NB4 (cell line): ENCODE measurements at regions not wholly inside any gene's neighbourhood (a gene's known extent, or its start where the extent isn't known, plus 50 kb on each side); places are given as distances from the start of the nearest gene placed in this dataset.

ENCODE experiments used
- DNase-seq: peaks from one replicate; pipeline ENCODE4 v3.0.0; 2010; ENCODE audit warnings: low read depth
- H3K4me3 ChIP-seq: one replicate; pipeline ENCODE4 v1.5.1; 2011; ENCODE audit warnings: mild to moderate bottlenecking, low read depth, low read length, moderate library complexity
- MYC ChIP-seq: IDR thresholded peaks from 2 replicates; pipeline ENCODE4 v1.6.1; 2011; ENCODE audit warnings: low read depth, low read length
- POLR2A ChIP-seq: IDR thresholded peaks from 2 replicates; pipeline ENCODE4 v1.6.1; 2011; ENCODE audit warnings: mild to moderate bottlenecking; ENCODE audit not compliant: insufficient read length; ENCODE audit errors: extremely low read depth
- TF ChIP-seq, protein P1 (sequence below): IDR thresholded peaks from one replicate; pipeline ENCODE4 v1.5.1; 2012; ENCODE audit warnings: low read depth, low read length
- TF ChIP-seq, protein P2 (sequence below): IDR thresholded peaks from 2 replicates; pipeline ENCODE4 v1.6.1; 2011; ENCODE audit warnings: low read depth, low read length

DNA sequence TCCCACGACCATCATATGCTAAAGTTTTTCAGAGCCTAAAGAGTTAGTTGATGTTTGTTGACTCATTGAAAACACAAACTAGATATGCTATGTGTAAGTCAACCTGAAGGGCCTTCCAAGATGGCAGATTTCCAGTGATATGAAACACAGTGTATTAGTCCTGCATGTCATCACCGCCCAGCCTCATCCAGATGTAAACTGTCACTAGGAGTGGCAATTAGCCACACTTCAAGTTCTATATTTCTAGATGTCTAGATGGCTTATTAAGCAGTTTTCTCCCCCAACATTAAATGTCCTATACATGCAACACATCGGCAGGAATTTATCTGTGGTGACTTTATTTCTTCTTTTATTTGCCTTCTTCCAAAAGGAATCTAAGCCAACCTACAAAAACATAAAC is 444.1 kb upstream of the SMIM21 start:
- TF ChIP-seq, protein P1, sequence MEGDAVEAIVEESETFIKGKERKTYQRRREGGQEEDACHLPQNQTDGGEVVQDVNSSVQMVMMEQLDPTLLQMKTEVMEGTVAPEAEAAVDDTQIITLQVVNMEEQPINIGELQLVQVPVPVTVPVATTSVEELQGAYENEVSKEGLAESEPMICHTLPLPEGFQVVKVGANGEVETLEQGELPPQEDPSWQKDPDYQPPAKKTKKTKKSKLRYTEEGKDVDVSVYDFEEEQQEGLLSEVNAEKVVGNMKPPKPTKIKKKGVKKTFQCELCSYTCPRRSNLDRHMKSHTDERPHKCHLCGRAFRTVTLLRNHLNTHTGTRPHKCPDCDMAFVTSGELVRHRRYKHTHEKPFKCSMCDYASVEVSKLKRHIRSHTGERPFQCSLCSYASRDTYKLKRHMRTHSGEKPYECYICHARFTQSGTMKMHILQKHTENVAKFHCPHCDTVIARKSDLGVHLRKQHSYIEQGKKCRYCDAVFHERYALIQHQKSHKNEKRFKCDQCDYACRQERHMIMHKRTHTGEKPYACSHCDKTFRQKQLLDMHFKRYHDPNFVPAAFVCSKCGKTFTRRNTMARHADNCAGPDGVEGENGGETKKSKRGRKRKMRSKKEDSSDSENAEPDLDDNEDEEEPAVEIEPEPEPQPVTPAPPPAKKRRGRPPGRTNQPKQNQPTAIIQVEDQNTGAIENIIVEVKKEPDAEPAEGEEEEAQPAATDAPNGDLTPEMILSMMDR = no peak
- TF ChIP-seq, protein P2, sequence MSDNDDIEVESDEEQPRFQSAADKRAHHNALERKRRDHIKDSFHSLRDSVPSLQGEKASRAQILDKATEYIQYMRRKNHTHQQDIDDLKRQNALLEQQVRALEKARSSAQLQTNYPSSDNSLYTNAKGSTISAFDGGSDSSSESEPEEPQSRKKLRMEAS = no peak
- no peak for TF ChIP-seq MYC
- TF ChIP-seq POLR2A = no peak
- no peak overlapping the region for H3K4me3 ChIP-seq
- no peak for DNase-seq

DNA sequence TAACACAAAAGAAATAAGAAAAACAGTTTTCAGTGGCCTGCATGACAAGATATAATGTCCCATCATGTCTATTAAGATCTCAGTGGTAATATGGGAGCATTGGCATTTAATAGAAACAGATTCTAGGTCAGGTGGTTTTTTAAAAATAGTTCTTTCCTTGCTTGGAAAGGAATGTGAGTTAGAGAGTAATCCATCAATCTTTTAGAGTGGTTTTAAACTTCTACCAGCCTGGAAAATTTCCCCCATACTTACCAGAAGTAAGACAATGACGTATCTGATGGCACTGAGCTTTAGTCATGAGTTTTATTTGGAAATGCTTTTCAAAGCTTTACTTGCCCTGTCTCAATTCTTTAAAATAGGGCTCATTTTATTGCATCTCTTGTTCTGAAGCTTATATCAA is 441.7 kb upstream of the SMIM21 start:
- H3K4me3 ChIP-seq = no peak overlapping the region
- TF ChIP-seq MYC = no peak
- TF ChIP-seq, protein P2 = no peak
- TF ChIP-seq, protein P1 = no peak
- no peak for TF ChIP-seq POLR2A
- DNase-seq = no peak

DNA sequence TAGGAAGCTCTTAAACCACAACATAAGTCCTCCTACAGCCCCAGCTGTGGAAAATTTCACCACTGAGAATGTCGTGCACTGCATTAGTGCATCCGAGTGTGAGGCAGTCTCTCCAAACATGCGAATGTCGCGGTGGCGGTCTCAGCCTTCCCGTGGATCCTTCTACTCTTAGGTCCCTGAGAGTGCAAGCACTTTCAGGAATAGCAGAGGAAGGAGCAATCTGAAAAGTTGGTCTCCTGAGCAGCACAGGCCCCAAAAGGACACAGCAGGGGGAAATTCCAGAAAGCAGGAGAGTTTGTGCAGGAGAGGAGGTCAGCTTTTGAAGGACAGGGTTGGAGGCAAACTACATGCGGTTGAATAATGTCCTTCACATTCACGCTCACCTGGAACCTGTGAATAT is 440.5 kb upstream of the SMIM21 start:
- TF ChIP-seq MYC (no peak), POLR2A (no peak)
- TF ChIP-seq, protein P2 = no peak
- TF ChIP-seq, protein P1 = no peak
- no peak for DNase-seq
- no peak overlapping the region for H3K4me3 ChIP-seq

DNA sequence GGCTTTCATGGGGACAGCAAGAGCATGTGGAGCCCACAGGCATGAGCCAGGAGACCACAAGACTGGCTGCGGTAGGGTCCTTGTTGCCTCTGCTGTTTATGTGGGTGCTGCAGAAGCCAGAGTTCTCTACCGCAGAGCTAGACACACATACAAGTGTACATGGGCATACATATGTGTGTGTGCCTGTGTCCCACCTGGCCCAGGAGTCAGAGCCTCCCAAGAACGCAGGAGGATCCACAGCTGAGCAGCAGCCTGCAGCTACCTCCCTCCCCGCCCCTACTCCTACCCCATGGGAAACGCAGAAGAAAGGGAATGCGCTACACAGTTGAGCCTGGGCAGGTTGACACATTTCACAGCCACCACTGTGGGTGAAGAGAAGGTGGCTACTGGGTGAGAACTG is 438.1 kb upstream of the SMIM21 start:
- H3K4me3 ChIP-seq = no peak overlapping the region
- TF ChIP-seq MYC (no peak), POLR2A (no peak)
- TF ChIP-seq, protein P2 = no peak
- TF ChIP-seq, protein P1 = no peak
- no peak for DNase-seq

DNA sequence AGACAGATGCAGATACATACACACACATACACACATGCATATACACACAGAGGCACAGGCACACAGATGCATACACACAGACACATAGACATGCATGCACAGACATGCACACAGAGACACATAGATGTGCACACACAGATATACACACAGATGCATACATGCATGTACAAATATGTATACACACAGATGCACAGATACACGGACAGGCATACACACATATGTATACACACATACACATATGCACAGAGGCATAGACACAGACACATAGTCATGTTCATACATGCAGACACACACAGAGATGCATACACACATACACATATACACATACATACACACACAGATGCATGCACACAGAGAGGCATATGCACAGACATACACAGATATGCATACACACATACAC is 437.3 kb upstream of the SMIM21 start:
- no peak for TF ChIP-seq MYC
- TF ChIP-seq, protein P2 = no peak
- DNase-seq = no peak
- no peak overlapping the region for H3K4me3 ChIP-seq

DNA sequence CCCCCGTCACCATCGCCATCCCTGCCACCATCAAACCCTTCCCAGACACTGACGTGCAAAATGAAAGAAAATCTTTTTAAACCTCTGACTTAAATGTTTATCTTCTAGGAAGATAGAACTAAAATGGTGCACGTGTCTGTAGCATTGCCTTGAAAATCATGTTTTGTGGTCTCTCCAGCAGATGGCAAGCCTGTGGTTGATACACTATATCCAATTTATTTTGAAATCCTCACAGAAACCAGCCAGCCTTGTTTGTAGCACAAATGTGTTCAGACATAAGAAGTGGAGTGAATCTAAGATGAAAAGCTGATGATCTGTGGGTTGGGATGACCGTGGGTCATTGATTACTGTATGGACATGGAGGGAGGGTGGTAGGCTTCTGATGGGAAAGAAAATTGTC is 436.2 kb upstream of the SMIM21 start:
- no peak for DNase-seq
- no peak overlapping the region for H3K4me3 ChIP-seq
- TF ChIP-seq MYC = no peak
- TF ChIP-seq POLR2A = no peak
- TF ChIP-seq, protein P2 = no peak
- TF ChIP-seq, protein P1 = no peak
